BE2C (cell line): ENCODE measurements at regions not wholly inside any gene's neighbourhood (a gene's known extent, or its start where the extent isn't known, plus 50 kb on each side); places are given as distances from the start of the nearest gene placed in this dataset.

ENCODE experiments used
- DNase-seq: peaks from one replicate; pipeline ENCODE4 v3.0.0-alpha.2; 2020
- H3K27me3 ChIP-seq: fragments of 250-450 bp; sonication (Bioruptor Pico); 2 replicates; pipeline ENCODE4 v1.5.1; 2020; ENCODE audit warnings: mild to moderate bottlenecking
- H3K36me3 ChIP-seq: fragments of 250-450 bp; sonication (Bioruptor Pico); 2 replicates; pipeline ENCODE4 v1.5.1; 2020; ENCODE audit warnings: mild to moderate bottlenecking
- H3K4me1 ChIP-seq: fragments of 250-450 bp; sonication (Bioruptor Pico); 2 replicates; pipeline ENCODE4 v1.5.1; 2020
- H3K4me3 ChIP-seq: 2 replicates; pipeline ENCODE4 v1.5.1; 2011; ENCODE audit warnings: low read depth, low read length
- H3K9me3 ChIP-seq: fragments of 250-450 bp; sonication (Bioruptor Pico); 2 replicates; pipeline ENCODE4 v1.5.1; 2020
- TF ChIP-seq, protein P1 (sequence below): IDR thresholded peaks from 2 replicates; pipeline ENCODE4 v1.5.1; 2012; ENCODE audit warnings: mild to moderate bottlenecking, low read depth, low read length

DNA sequence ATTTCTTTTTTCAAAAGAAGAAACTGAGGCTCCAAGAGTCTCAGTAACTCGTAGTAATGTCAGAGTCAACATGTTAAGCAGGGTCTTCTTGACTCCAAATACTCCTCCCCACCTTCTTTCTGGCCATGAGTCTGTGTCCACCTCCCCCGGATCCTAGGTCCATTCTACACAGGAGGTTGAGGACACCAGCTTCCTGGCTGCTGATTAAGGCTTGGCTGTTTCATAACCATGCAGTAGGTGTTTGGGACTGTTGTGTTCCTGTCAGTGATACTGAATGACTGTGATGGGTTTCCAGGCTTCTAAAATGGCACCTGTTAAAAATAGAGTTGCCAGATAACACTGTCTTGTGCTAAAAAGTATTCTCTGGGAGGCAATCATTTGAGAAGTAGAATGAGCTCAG, 130.8 kb upstream of the IL12A start:
- TF ChIP-seq, protein P1, sequence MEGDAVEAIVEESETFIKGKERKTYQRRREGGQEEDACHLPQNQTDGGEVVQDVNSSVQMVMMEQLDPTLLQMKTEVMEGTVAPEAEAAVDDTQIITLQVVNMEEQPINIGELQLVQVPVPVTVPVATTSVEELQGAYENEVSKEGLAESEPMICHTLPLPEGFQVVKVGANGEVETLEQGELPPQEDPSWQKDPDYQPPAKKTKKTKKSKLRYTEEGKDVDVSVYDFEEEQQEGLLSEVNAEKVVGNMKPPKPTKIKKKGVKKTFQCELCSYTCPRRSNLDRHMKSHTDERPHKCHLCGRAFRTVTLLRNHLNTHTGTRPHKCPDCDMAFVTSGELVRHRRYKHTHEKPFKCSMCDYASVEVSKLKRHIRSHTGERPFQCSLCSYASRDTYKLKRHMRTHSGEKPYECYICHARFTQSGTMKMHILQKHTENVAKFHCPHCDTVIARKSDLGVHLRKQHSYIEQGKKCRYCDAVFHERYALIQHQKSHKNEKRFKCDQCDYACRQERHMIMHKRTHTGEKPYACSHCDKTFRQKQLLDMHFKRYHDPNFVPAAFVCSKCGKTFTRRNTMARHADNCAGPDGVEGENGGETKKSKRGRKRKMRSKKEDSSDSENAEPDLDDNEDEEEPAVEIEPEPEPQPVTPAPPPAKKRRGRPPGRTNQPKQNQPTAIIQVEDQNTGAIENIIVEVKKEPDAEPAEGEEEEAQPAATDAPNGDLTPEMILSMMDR: no peak
- H3K4me1 ChIP-seq: peaks cover 62% of the 10 kb centered on the region
- DNase-seq: no peak
- H3K9me3 ChIP-seq: no peaks in the 10 kb centered on the region
- H3K27me3 ChIP-seq: no peaks in the 10 kb centered on the region
- H3K36me3 ChIP-seq: peaks cover 13% of the 10 kb centered on the region
- H3K4me3 ChIP-seq: no peak overlapping the region

- Histone ChIP-seq H3K4me1 (peaks cover 66% of the 10 kb centered on the region), H3K27me3 (no peaks in the 10 kb centered on the region), H3K36me3 (peaks cover 16% of the 10 kb centered on the region), H3K9me3 (no peaks in the 10 kb centered on the region), H3K4me3 (no peak overlapping the region)
- no peak for DNase-seq
- TF ChIP-seq, protein P1: no peak
Measured at GRCh38 chr3:159858650-159859049, 130.0 kb upstream of the IL12A start.

DNA sequence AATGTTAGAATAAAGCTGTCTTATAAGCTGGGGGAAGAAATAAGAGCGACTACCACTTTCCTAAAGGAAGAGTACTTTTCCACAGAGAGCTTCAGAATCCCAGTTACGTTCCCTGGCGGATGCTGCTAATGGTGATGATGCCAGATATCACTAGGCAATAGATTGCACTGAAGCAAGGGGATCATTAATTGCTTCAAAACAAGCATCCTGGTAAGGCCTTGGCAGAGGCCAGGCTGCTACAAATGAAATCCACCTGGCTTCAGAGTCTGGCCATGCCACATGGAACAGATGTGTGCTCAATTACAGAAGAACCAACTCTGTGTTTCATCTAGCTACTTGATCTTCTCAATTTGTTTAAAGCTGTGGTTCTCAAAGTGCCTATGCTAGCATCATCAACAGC, 129.2 kb upstream of the IL12A start:
- H3K4me3 ChIP-seq: peak overlapping the region; percentile 19
- no peaks in the 10 kb centered on the region for H3K9me3 ChIP-seq
- TF ChIP-seq, protein P1: no peak
- DNase-seq: peak; percentile 84
- no peaks in the 10 kb centered on the region for H3K27me3 ChIP-seq
- H3K36me3 ChIP-seq: peaks cover 16% of the 10 kb centered on the region
- peaks cover 71% of the 10 kb centered on the region for H3K4me1 ChIP-seq

GRCh38 chr3:159859836-159860235, 128.8 kb upstream of the IL12A start:
- H3K4me1 ChIP-seq: peaks cover 75% of the 10 kb centered on the region
- TF ChIP-seq, protein P1: no peak
- DNase-seq: peak; percentile 40
- H3K4me3 ChIP-seq: peak overlapping the region; percentile 19
- H3K27me3 ChIP-seq: no peaks in the 10 kb centered on the region
- peaks cover 16% of the 10 kb centered on the region for H3K36me3 ChIP-seq
- no peaks in the 10 kb centered on the region for H3K9me3 ChIP-seq

- DNase-seq: peak; percentile 74
- H3K9me3 ChIP-seq: no peaks in the 10 kb centered on the region
- peak overlapping the region; percentile 19 for H3K4me3 ChIP-seq
- TF ChIP-seq, protein P1: no peak
- peaks cover 20% of the 10 kb centered on the region for H3K36me3 ChIP-seq
- peaks cover 81% of the 10 kb centered on the region for H3K4me1 ChIP-seq
- H3K27me3 ChIP-seq: no peaks in the 10 kb centered on the region
Measured at GRCh38 chr3:159860269-159861116, 128.1 kb upstream of the IL12A start.

GRCh38 chr3:159861369-159861987, 127.2 kb upstream of the IL12A start:
- Histone ChIP-seq H3K9me3 (no peaks in the 10 kb centered on the region), H3K36me3 (peaks cover 20% of the 10 kb centered on the region), H3K4me1 (peaks cover 82% of the 10 kb centered on the region), H3K4me3 (peak overlapping the region; percentile 19), H3K27me3 (no peaks in the 10 kb centered on the region)
- DNase-seq: no peak
- TF ChIP-seq, protein P1: no peak
